Upper lobe of right lung (tissue), 1 donor: ENCODE measurements at regions not wholly inside any gene's neighbourhood (a gene's known extent, or its start where the extent isn't known, plus 50 kb on each side); places are given as distances from the start of the nearest gene placed in this dataset.

Experiments used
- ATAC-seq: fragments of 200-7000 bp; cut with Tn5 transposase; one replicate; pipeline ENCODE4 v1.9.1; 2020; ENCODE audit warnings: mild to moderate bottlenecking, moderate library complexity
- DNase-seq: peaks from one replicate; pipeline ENCODE4 v3.0.0-alpha.2; 2020
- H3K27ac ChIP-seq: fragments of 200-600 bp; one replicate; pipeline ENCODE4 v1.8.0; 2022
- H3K27me3 ChIP-seq: fragments of 200-600 bp; one replicate; pipeline ENCODE4 v1.8.0; 2022; ENCODE audit warnings: mild to moderate bottlenecking
- H3K36me3 ChIP-seq: fragments of 200-600 bp; one replicate; pipeline ENCODE4 v1.8.0; 2022
- H3K4me1 ChIP-seq: fragments of 200-600 bp; one replicate; pipeline ENCODE4 v1.8.0; 2022
- H3K4me3 ChIP-seq: fragments of 200-600 bp; one replicate; pipeline ENCODE4 v1.8.0; 2022; ENCODE audit warnings: mild to moderate bottlenecking
- H3K9me3 ChIP-seq: fragments of 200-600 bp; one replicate; pipeline ENCODE4 v1.8.0; 2022
- CTCF ChIP-seq: fragments of 200-600 bp; IDR thresholded peaks from one replicate; pipeline ENCODE4 v1.8.0; 2022; ENCODE audit warnings: antibody characterized with exemption
- intact Hi-C: fragments of 100-400 bp; cut with DNase I; formaldehyde crosslinking; loops from one replicate; pipeline ENCODE4 v1.11.0; 2022
- donor health status: DM: no; HTN: yes; CAD: no; lungs with severe emphysema.

GRCh38 chr2:71927757-71928715 lies 219.6 kb downstream of the CYP26B1 start:
- ATAC-seq (no peak), DNase-seq (peak; percentile 33)
- no peaks in the 10 kb centered on the region for H3K4me1 ChIP-seq
- H3K27me3 ChIP-seq: no peaks in the 10 kb centered on the region
- TF ChIP-seq CTCF: no peak
- H3K9me3 ChIP-seq: no peaks in the 10 kb centered on the region
- no peak overlapping the region for H3K4me3 ChIP-seq
- intact Hi-C loops: loop anchor here (10.0 kb wide), 1 partner anchor 217 kb away; the partner anchor contains the start of gene CYP26B1
- H3K27ac ChIP-seq: no peak overlapping the region
- no peaks in the 10 kb centered on the region for H3K36me3 ChIP-seq

- Histone ChIP-seq H3K9me3 (no peaks in the 10 kb centered on the region), H3K4me1 (no peaks in the 10 kb centered on the region), H3K27ac (no peak overlapping the region), H3K36me3 (no peaks in the 10 kb centered on the region), H3K27me3 (no peaks in the 10 kb centered on the region), H3K4me3 (no peak overlapping the region)
- ATAC-seq (peak; percentile 42), DNase-seq (peak; percentile 69)
- intact Hi-C loops: loop anchor here (10.0 kb wide), 1 partner anchor 218 kb away; the partner anchor contains the start of gene CYP26B1
- TF ChIP-seq CTCF: no peak
Measured at GRCh38 chr2:71926876-71927756, 220.5 kb downstream of the CYP26B1 start.

- Histone ChIP-seq H3K4me3 (no peak overlapping the region), H3K4me1 (no peaks in the 10 kb centered on the region), H3K27ac (no peak overlapping the region), H3K9me3 (no peaks in the 10 kb centered on the region), H3K27me3 (no peaks in the 10 kb centered on the region), H3K36me3 (no peaks in the 10 kb centered on the region)
- intact Hi-C loops: loop anchor here (10.0 kb wide), 1 partner anchor 219 kb away; the partner anchor contains the start of gene CYP26B1
- no peak for TF ChIP-seq CTCF
- no peak for ATAC-seq
- peak; percentile 43 for DNase-seq
Measured at GRCh38 chr2:71926089-71926447, 221.6 kb downstream of the CYP26B1 start.

- Histone ChIP-seq H3K4me1 (no peaks in the 10 kb centered on the region), H3K36me3 (no peaks in the 10 kb centered on the region), H3K27me3 (no peaks in the 10 kb centered on the region), H3K9me3 (no peaks in the 10 kb centered on the region), H3K4me3 (no peak overlapping the region), H3K27ac (no peak overlapping the region)
- ATAC-seq (no peak), DNase-seq (peak; percentile 31)
- intact Hi-C loops: loop anchor here (10.0 kb wide), 1 partner anchor 219 kb away; the partner anchor contains the start of gene CYP26B1
- no peak for TF ChIP-seq CTCF
Measured at GRCh38 chr2:71925268-71926088, 222.2 kb downstream of the CYP26B1 start.
